A549 (cell line): ENCODE measurements at regions not wholly inside any gene's neighbourhood (a gene's known extent, or its start where the extent isn't known, plus 50 kb on each side); places are given as distances from the start of the nearest gene placed in this dataset.

ENCODE experiments used
- ATAC-seq, 2 experiments: fragments of 200-7000 bp in 1 of 2; fragments of >200 bp in 1 of 2; cut with Nextera tagmentation in 1 of 2; cut with Tn5 transposase in 1 of 2; 3 replicates each; pipeline versions ENCODE4 v1.8.0 to v1.9.1; 2018 to 2020; ENCODE audit warnings: mild to moderate bottlenecking in 1 of 2, moderate library complexity in 1 of 2
- CTCF ChIA-PET: fragments of 300-600 bp; sonication (Branson Sonifier 250); formaldehyde crosslinking; extraction: SDS; loops from one replicate; lab custom pipeline; 2021; ENCODE audit warnings: antibody characterized with exemption, inconsistent platforms; lab: Yijun Ruan, JAX
- POLR2A ChIA-PET: fragments of 350-600 bp; formaldehyde crosslinking; extraction: SDS; loops from one replicate; lab custom pipeline; 2021; ENCODE audit warnings: antibody characterized with exemption, inconsistent platforms; lab: Yijun Ruan, JAX
- DNase-seq, 2 experiments: peaks; one replicate each; pipeline versions ENCODE4 v3.0.0 to v3.0.0-alpha.2; 2011 to 2016; ENCODE audit warnings: low read depth in 1 of 2, low spot score in 1 of 2
- FAIRE-seq: peaks from 2 replicates; lab custom pipeline; 2011; peaks lifted over from hg19 to GRCh38; lab: Jason Lieb, UNC
- H3K27ac ChIP-seq, 2 experiments: fragments of >200 bp; sonication (Bioruptor Twin); formaldehyde crosslinking; 3 replicates each; pipeline ENCODE4 v1.5.1; 2016 to 2017
- H3K4me1 ChIP-seq: fragments of >200 bp; sonication (Bioruptor Twin); formaldehyde crosslinking; 3 replicates; pipeline ENCODE4 v1.6.1; 2016
- H3K4me2 ChIP-seq: fragments of >200 bp; sonication (Bioruptor Twin); formaldehyde crosslinking; 3 replicates; pipeline ENCODE4 v1.6.1; 2016
- H3K4me3 ChIP-seq: fragments of >200 bp; sonication (Bioruptor Twin); formaldehyde crosslinking; 3 replicates; pipeline ENCODE4 v1.5.1; 2016
- H3K9me3 ChIP-seq: fragments of >200 bp; sonication (Bioruptor Twin); formaldehyde crosslinking; 3 replicates; pipeline ENCODE4 v1.6.1; 2016
- CBX2 ChIP-seq: fragments of 200-600 bp; sonication (generic); IDR thresholded peaks from 2 replicates; pipeline ENCODE4 v1.6.1; 2016; ENCODE audit warnings: low read depth, mild to moderate bottlenecking, borderline replicate concordance
- CEBPB ChIP-seq, 2 experiments: fragments of >200 bp in 1 of 2; sonication (Bioruptor Twin) in 1 of 2; formaldehyde crosslinking in 1 of 2; IDR thresholded peaks; 2 replicates each; pipeline ENCODE4 v1.6.1; 2012 to 2016
- CHD2 ChIP-seq: fragments of 150-350 bp; IDR thresholded peaks from 2 replicates; pipeline ENCODE4 v1.6.1; 2014; ENCODE audit warnings: low read length; ENCODE audit not compliant: partially characterized antibody
- EHF ChIP-seq: fragments of 250-450 bp; sonication (Bioruptor Pico); IDR thresholded peaks from 2 replicates; pipeline ENCODE4 v1.5.0; 2020; ENCODE audit warnings: mild to moderate bottlenecking
- EHMT2 ChIP-seq: fragments of 200-600 bp; sonication (generic); IDR thresholded peaks from 2 replicates; pipeline ENCODE4 v1.6.1; 2016; ENCODE audit warnings: antibody characterized with exemption, low read depth, mild to moderate bottlenecking, moderate library complexity
- FOSB ChIP-seq: fragments of 250-450 bp; sonication (Bioruptor Pico); IDR thresholded peaks from 2 replicates; pipeline ENCODE4 v1.5.0; 2020; ENCODE audit warnings: mild to moderate bottlenecking, moderate library complexity
- FOSL2 ChIP-seq, 2 experiments: fragments of 450-650 bp in 1 of 2; fragments of >200 bp in 1 of 2; sonication (Bioruptor Twin) in 1 of 2; formaldehyde crosslinking; IDR thresholded peaks; 2 replicates each; pipeline versions ENCODE4 v1.5.0 to v1.6.1; 2016 to 2020; ENCODE audit warnings: mild to moderate bottlenecking in 1 of 2, moderate library complexity in 1 of 2
- FOXS1 ChIP-seq: fragments of 250-450 bp; sonication (Bioruptor Pico); IDR thresholded peaks from 2 replicates; pipeline ENCODE4 v1.5.0; 2020; ENCODE audit warnings: mild to moderate bottlenecking, moderate library complexity
- GATA3 ChIP-seq: IDR thresholded peaks from 2 replicates; pipeline ENCODE4 v1.6.1; 2012; ENCODE audit warnings: borderline replicate concordance
- HDAC2 ChIP-seq: fragments of 200-600 bp; sonication (generic); IDR thresholded peaks from 2 replicates; pipeline ENCODE4 v1.6.1; 2016
- HOXA7 ChIP-seq: fragments of 250-450 bp; sonication (Bioruptor Pico); IDR thresholded peaks from 2 replicates; pipeline ENCODE4 v1.5.0; 2020; ENCODE audit warnings: mild to moderate bottlenecking, moderate library complexity
- HOXB5 ChIP-seq: fragments of 250-450 bp; sonication (Bioruptor Pico); IDR thresholded peaks from 2 replicates; pipeline ENCODE4 v1.5.0; 2020; ENCODE audit warnings: mild to moderate bottlenecking, moderate library complexity
- JUNB ChIP-seq: fragments of >200 bp; sonication (Bioruptor Twin); formaldehyde crosslinking; IDR thresholded peaks from 2 replicates; pipeline ENCODE4 v1.6.1; 2016
- NPAS2 ChIP-seq: fragments of 250-450 bp; sonication (Bioruptor Pico); IDR thresholded peaks from 2 replicates; pipeline ENCODE4 v1.8.0; 2022; ENCODE audit warnings: mild to moderate bottlenecking, moderate library complexity, borderline replicate concordance
- PHF8 ChIP-seq: fragments of 200-600 bp; sonication (generic); IDR thresholded peaks from 2 replicates; pipeline ENCODE4 v1.6.1; 2016; ENCODE audit warnings: low read depth, mild to moderate bottlenecking, antibody characterized with exemption, moderate library complexity, borderline replicate concordance
- POLR2A ChIP-seq: IDR thresholded peaks from 2 replicates; pipeline ENCODE4 v1.6.1; 2012; ENCODE audit warnings: mild to moderate bottlenecking, low read length
- RARB ChIP-seq: fragments of 250-450 bp; sonication (Bioruptor Pico); IDR thresholded peaks from 2 replicates; pipeline ENCODE4 v1.8.0; 2021; ENCODE audit warnings: mild to moderate bottlenecking, moderate library complexity
- RFX5 ChIP-seq: fragments of 450-650 bp; IDR thresholded peaks from 2 replicates; pipeline ENCODE4 v1.7.1; 2014; ENCODE audit warnings: antibody characterized with exemption, mild to moderate bottlenecking, moderate library complexity
- ZC3H11A ChIP-seq: fragments of 450-650 bp; IDR thresholded peaks from 2 replicates; pipeline ENCODE4 v1.6.1; 2014; ENCODE audit warnings: antibody characterized with exemption, mild to moderate bottlenecking
- ZNF302 ChIP-seq: fragments of 250-450 bp; sonication (Bioruptor Pico); IDR thresholded peaks from 2 replicates; pipeline ENCODE4 v1.9.0; 2021; ENCODE audit warnings: inconsistent platforms, mild to moderate bottlenecking, moderate library complexity
- ZSCAN20 ChIP-seq: fragments of 250-450 bp; sonication (Bioruptor Pico); IDR thresholded peaks from 2 replicates; pipeline ENCODE4 v1.8.0; 2022; ENCODE audit warnings: mild to moderate bottlenecking, moderate library complexity
- WGBS: methylation state at CpG from one replicate; pipeline ENCODE4 v1.1.6; 2017; ENCODE audit errors: missing lambda C conversion rate; 5-methylcytosine and 5-hydroxymethylcytosine counted together
- TF ChIP-seq, protein P1 (sequence below): fragments of 450-650 bp; IDR thresholded peaks from 2 replicates; pipeline ENCODE4 v1.6.1; 2014; ENCODE audit warnings: antibody characterized with exemption
- TF ChIP-seq, protein P2 (sequence below): fragments of >200 bp; sonication (Bioruptor Twin); formaldehyde crosslinking; IDR thresholded peaks from 2 replicates; pipeline ENCODE4 v1.6.1; 2016
- TF ChIP-seq, protein P3 (sequence below): IDR thresholded peaks from 2 replicates; pipeline ENCODE4 v1.6.1; 2012; ENCODE audit warnings: low read depth, borderline replicate concordance

DNA sequence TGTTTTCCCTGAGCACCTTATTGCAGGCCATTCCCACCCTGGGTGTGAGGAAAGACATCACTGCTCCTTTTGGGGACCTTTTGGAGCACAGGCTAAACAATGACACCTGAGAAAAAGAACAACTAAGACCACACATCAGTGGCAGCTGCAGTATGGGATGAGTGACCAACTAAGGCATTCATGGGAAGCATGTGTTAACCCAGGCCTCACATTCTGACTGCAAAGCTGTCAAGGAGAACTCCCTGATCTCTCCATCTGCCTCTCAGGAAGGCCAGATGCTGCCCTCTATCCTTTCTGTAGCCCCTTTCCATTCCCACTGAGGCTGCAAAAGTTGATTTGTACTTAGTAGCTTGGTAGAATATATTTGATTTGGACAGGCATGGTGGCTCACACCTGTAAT lies 130.5 kb upstream of the FOXN2 start (continued):
- no peak for TF ChIP-seq EHMT2
- TF ChIP-seq POLR2A: no peak
- no peak for TF ChIP-seq ZNF302
- no peak for TF ChIP-seq HOXB5
- no peak for TF ChIP-seq FOXS1 (CRISPR knock-in tag)
- TF ChIP-seq, protein P1, sequence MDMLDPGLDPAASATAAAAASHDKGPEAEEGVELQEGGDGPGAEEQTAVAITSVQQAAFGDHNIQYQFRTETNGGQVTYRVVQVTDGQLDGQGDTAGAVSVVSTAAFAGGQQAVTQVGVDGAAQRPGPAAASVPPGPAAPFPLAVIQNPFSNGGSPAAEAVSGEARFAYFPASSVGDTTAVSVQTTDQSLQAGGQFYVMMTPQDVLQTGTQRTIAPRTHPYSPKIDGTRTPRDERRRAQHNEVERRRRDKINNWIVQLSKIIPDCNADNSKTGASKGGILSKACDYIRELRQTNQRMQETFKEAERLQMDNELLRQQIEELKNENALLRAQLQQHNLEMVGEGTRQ: no peak
- TF ChIP-seq, protein P2, sequence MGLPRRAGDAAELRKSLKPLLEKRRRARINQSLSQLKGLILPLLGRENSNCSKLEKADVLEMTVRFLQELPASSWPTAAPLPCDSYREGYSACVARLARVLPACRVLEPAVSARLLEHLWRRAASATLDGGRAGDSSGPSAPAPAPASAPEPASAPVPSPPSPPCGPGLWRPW: no peak
- no peak for TF ChIP-seq HDAC2
- no peak for TF ChIP-seq GATA3

DNA sequence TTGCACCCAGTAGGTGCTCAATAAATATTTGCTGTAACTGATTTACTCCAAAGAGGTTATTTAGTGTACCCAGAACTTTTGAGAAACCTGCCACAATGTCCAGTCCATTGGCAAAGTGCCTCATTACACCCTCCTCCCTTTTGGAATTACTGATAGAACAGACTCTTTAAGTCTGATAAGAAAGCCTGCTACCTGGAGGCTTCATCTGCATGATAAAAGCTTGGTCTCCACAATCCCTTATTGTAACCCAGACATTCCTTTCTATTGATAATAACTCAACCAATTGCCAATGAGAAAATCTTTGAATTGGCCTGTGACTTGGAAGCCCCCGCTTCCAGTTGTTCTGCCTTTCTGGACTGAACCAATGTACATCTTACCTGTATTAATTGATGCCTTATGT lies 127.0 kb upstream of the FOXN2 start:
- Histone ChIP-seq H3K27ac (no peak overlapping the region), H3K4me1 (no peaks in the 10 kb centered on the region), H3K4me3 (no peak overlapping the region), H3K4me2 (no peak overlapping the region), H3K9me3 (no peaks in the 10 kb centered on the region)
- no peak for DNase-seq
- no peak for ATAC-seq
- WGBS: 91% methylated on average over 1 of the region's 1 CpG
- FAIRE-seq: no peak
- POLR2A ChIA-PET: no interaction called here
- TF ChIP-seq HOXA7 (CRISPR knock-in tag): no peak
- TF ChIP-seq FOSL2 (IDR thresholded peaks at IDR 0.05): no peak
- no peak for TF ChIP-seq FOSL2 (CRISPR knock-in tag; IDR thresholded peaks at IDR 0.05)
- no peak for TF ChIP-seq ZNF302
- TF ChIP-seq RARB (CRISPR knock-in tag): no peak
- TF ChIP-seq, protein P3, sequence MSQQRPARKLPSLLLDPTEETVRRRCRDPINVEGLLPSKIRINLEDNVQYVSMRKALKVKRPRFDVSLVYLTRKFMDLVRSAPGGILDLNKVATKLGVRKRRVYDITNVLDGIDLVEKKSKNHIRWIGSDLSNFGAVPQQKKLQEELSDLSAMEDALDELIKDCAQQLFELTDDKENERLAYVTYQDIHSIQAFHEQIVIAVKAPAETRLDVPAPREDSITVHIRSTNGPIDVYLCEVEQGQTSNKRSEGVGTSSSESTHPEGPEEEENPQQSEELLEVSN: no peak
- TF ChIP-seq ZSCAN20 (CRISPR knock-in tag): no peak
- no peak for TF ChIP-seq JUNB
- no peak for TF ChIP-seq PHF8
- TF ChIP-seq EHF (CRISPR knock-in tag): no peak
- TF ChIP-seq RFX5: no peak
- TF ChIP-seq CEBPB (IDR thresholded peaks at IDR 0.05): no peak
- no peak for TF ChIP-seq NPAS2 (CRISPR knock-in tag)
- CTCF ChIA-PET: no interaction called here

DNA sequence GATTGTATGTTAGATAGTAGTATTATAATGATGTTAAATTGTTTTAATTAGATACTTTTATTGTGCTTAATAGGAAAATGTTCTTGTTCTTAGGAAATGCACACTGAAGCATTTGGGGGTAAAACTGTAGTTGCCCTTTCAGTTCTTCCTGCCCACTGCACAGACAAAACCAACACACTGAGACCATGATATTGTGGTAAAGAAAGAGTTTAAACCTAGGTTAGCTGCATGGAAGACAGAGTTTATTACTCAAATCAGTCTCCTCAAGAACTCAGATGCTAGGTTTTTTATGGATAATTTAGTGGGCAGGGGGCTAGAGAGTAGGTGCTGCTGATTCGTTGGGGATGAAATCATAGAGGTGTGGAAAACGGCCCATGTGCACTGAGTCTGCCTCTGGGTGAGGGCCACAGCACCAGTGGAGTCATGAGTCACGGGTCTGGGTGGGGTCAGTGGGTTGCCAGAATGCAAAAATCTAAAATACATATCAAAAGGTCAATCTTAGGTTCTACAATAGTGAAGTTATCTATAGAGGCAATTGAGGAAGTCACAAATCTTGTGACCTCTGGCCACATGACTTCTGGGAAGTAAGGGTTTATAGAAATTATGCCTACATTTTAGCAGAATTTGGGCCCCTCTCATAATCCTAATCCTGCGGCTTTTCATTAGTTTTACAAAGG lies 124.8 kb upstream of the FOXN2 start:
- Histone ChIP-seq H3K4me1 (no peaks in the 10 kb centered on the region), H3K4me3 (no peak overlapping the region), H3K4me2 (no peak overlapping the region), H3K9me3 (no peaks in the 10 kb centered on the region), H3K27ac (no peak overlapping the region)
- FAIRE-seq (no peak), ATAC-seq (no peak), DNase-seq (no peak)
- ChIA-PET CTCF (interaction anchor here (0.7 to 1.7 kb wide), 2 partner anchors 8 to 108 kb away, joined by 3 to 5 read pairs; no protein-coding TSS in a partner anchor), POLR2A (no interaction called here)
- no peak for TF ChIP-seq CHD2
- WGBS: 57% methylated on average over 4 of the region's 4 CpGs

DNA sequence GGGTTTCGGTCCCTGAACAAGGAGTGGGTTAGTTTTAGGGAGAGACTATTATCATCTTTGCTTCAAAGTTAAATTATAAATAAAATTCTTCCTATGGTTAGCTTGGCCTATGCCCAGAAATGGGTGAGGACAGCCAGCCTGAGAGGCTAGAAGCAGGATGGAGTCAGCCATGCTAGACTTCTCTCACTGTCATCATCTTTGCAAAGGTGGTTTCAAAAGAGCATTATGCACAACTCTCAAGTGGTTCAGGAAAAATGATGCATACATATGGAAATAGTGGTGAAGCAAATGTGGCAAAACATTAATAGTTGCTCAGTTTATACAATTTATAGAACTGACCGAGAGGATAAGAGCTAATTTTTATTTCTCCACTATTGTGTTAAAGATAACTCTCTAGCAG lies 124.3 kb upstream of the FOXN2 start:
- ATAC-seq: no peak
- DNase-seq: no peak
- H3K4me1 ChIP-seq: no peaks in the 10 kb centered on the region
- TF ChIP-seq ZNF302: no peak
- TF ChIP-seq FOXS1 (CRISPR knock-in tag): no peak
- no peak for TF ChIP-seq FOSL2 (IDR thresholded peaks at IDR 0.05)
- TF ChIP-seq FOSL2 (CRISPR knock-in tag; IDR thresholded peaks at IDR 0.05): no peak
- no peak for TF ChIP-seq EHMT2
- TF ChIP-seq FOSB (CRISPR knock-in tag): no peak
- TF ChIP-seq NPAS2 (CRISPR knock-in tag): no peak
- TF ChIP-seq ZC3H11A: no peak
- TF ChIP-seq HDAC2: no peak
- TF ChIP-seq CBX2: no peak
- TF ChIP-seq, all 56 proteins: peak for 0
- no peaks in the 10 kb centered on the region for H3K9me3 ChIP-seq
- CTCF ChIA-PET: interaction anchor here (0.7 to 1.7 kb wide), 3 partner anchors 9 to 109 kb away, joined by 3 to 5 read pairs (median 4); no protein-coding TSS in a partner anchor
- 83% methylated on average over 2 of the region's 2 CpGs for WGBS
- H3K27ac ChIP-seq: no peak overlapping the region
- H3K4me2 ChIP-seq: no peak overlapping the region
- no peak overlapping the region for H3K4me3 ChIP-seq
- FAIRE-seq: no peak
- POLR2A ChIA-PET: no interaction called here
